ENCODE measurements at regions not wholly inside any gene's neighbourhood (a gene's known extent, or its start where the extent isn't known, plus 50 kb on each side); places are given as distances from the start of the nearest gene placed in this dataset.

DNA sequence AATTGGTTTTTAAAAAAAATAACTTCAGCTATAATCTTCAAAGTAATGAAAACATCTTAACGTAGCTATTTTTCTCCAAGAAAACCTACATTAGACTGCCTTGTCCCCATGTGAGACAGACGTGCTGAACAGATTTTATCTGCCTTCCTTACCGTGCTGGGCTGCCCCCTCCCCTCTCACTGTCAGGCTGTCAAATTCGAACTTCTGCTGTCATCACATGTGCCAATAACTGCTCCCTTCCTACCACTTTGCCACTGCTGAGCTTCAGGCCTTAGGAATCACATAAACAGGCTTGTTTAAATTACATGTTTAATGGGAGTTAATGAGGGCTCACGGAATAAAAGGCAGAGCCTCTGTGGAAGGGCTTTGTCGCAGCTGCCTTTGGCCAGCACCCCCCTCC is 77.0 kb upstream of the NHSL1 start:
- H3K23me2 ChIP-seq (ENCODE audit: low read depth, low read length) = peaks cover 10% of the 10 kb centered on the region; the same call in 1 of the 2 replicates
- no peaks in the 10 kb centered on the region for H3K79me1 ChIP-seq (ENCODE audit: low read depth, low read length)
- H3K27me3 ChIP-seq (replicated peaks in 1 of 4; ENCODE audit: control insufficient read depth in 3 of 4, extremely low read depth in 1 of 4, insufficient read depth in 3 of 4, low read length in 3 of 4) = no peaks in the 10 kb centered on the region
- no peak overlapping the region for H3K4me2 ChIP-seq (ENCODE audit: insufficient read depth in 1 of 2, low read depth in 2 of 2, low read length in 2 of 2)
- no peak overlapping the region for H3K27ac ChIP-seq (ENCODE audit: low read depth, low read length)
- H4K20me1 ChIP-seq (replicated peaks in 1 of 2; ENCODE audit: control insufficient read depth in 1 of 2, insufficient read depth in 2 of 2, low read length in 2 of 2) = peaks cover 4% of the 10 kb centered on the region in 2 experiments
- H3K4me3 ChIP-seq (ENCODE audit: extremely low read depth in 1 of 4, insufficient read depth in 2 of 4, low read depth in 3 of 4, low read length in 4 of 4) = no peak overlapping the region
- no peak overlapping the region; the same call in 1 of the 2 replicates for H3K18ac ChIP-seq (ENCODE audit: extremely low read depth, low read length)
- H2AK5ac ChIP-seq (ENCODE audit: low read depth, low read length) = no peak overlapping the region
- DNase-seq (ENCODE audit: low read depth in 1 of 2, low spot score in 2 of 2) (no peak), FAIRE-seq (no peak)
- no peak overlapping the region for H2AFZ ChIP-seq (ENCODE audit: low read length)
- WGBS, 2 experiments (ENCODE audit: extremely low coverage in 1 of 2, insufficient coverage in 1 of 2, insufficient read length in 1 of 2, insufficient replicate concordance in 2 of 2, low coverage in 1 of 2, low lambda C conversion rate in 2 of 2, missing lambda C conversion rate in 1 of 2) = 81% methylated on average over 6 of the region's 6 CpGs; no CpG with 5 or more reads in 1 of the 2 experiments
- H2BK12ac ChIP-seq (ENCODE audit: low read depth, low read length) = no peak overlapping the region
- no peaks in the 10 kb centered on the region for H3K36me3 ChIP-seq (ENCODE audit: control insufficient read depth in 2 of 4, insufficient read depth in 4 of 4, low read length in 3 of 4)
- H4K8ac ChIP-seq (ENCODE audit: extremely low read depth, insufficient read depth, low read length) = no peak overlapping the region
- H3K79me2 ChIP-seq (ENCODE audit: control insufficient read depth in 1 of 2, insufficient read depth in 2 of 2, low read length in 2 of 2) = 0 out of 4 replicates have a peak, but pooled peaks cover 0 to 8% of the 10 kb centered on the region in 2 experiments
- no peak overlapping the region for H3K56ac ChIP-seq (replicated peaks; ENCODE audit: insufficient read length, low read depth, low read length)
- H3K9me3 ChIP-seq (ENCODE audit: insufficient read depth in 2 of 2, low read depth in 1 of 2, low read length in 1 of 2) = no peaks in the 10 kb centered on the region
- H3K23ac ChIP-seq (ENCODE audit: insufficient read length) = no peak overlapping the region
- H2BK15ac ChIP-seq (ENCODE audit: low read length) = no peak overlapping the region
- peaks cover 0 to 21% (median 3%) of the 10 kb centered on the region in 4 experiments; a peak in 6 of 7 replicates for H3K4me1 ChIP-seq (replicated peaks in 1 of 4; ENCODE audit: control insufficient read depth in 3 of 4, insufficient read depth in 4 of 4, low read length in 3 of 4)
- no peak overlapping the region for H2BK120ac ChIP-seq (replicated peaks; ENCODE audit: low read depth, low read length)
- ChIA-PET CTCF (ENCODE audit: partially characterized antibody) (interaction anchor here (1.4 to 2.6 kb wide), 4 partner anchors 9 to 58 kb away, joined by 5 to 12 read pairs (median 7); no protein-coding TSS in a partner anchor), POLR2A (ENCODE audit: partially characterized antibody) (interaction anchor here (1.3 kb wide), 1 partner anchor 21 kb away, joined by 3 read pairs; no protein-coding TSS in a partner anchor)
- H3K14ac ChIP-seq (ENCODE audit: insufficient read length) = no peak overlapping the region
- no peak overlapping the region for H2BK20ac ChIP-seq (ENCODE audit: low read length)
- no peak overlapping the region for H3K4ac ChIP-seq (replicated peaks; ENCODE audit: insufficient read length, low read depth, low read length)
- no peak overlapping the region for H4K5ac ChIP-seq (ENCODE audit: insufficient read length, low read depth, low read length)
- H4K91ac ChIP-seq (replicated peaks; ENCODE audit: insufficient read length, low read length) = no peak overlapping the region
- no peak overlapping the region for H2BK5ac ChIP-seq (ENCODE audit: low read depth, low read length)
- no peak overlapping the region for H3K9ac ChIP-seq (replicated peaks in 1 of 4; ENCODE audit: extremely low read depth in 1 of 4, low read depth in 3 of 4, low read length in 3 of 4)
